SK-N-MC (cell line): ENCODE measurements at regions not wholly inside any gene's neighbourhood (a gene's known extent, or its start where the extent isn't known, plus 50 kb on each side); places are given as distances from the start of the nearest gene placed in this dataset.

ENCODE experiments used
- EZH2 ChIP-seq: fragments of 200-600 bp; sonication (generic); IDR thresholded peaks from one replicate; pipeline ENCODE4 v1.6.1; 2017; ENCODE audit warnings: antibody characterized with exemption
- FOXP2 ChIP-seq: optimal IDR thresholded peaks from 2 replicates; pipeline ENCODE3; 2011; ENCODE audit warnings: mild to moderate bottlenecking, moderate library complexity; ENCODE audit not compliant: insufficient read depth; ENCODE audit errors: extremely low read length, control extremely low read depth
- POLR2AphosphoS5 ChIP-seq: IDR thresholded peaks from 2 replicates; pipeline ENCODE4 v1.6.1; 2012; ENCODE audit warnings: mild to moderate bottlenecking, low read depth, low read length, borderline replicate concordance

DNA sequence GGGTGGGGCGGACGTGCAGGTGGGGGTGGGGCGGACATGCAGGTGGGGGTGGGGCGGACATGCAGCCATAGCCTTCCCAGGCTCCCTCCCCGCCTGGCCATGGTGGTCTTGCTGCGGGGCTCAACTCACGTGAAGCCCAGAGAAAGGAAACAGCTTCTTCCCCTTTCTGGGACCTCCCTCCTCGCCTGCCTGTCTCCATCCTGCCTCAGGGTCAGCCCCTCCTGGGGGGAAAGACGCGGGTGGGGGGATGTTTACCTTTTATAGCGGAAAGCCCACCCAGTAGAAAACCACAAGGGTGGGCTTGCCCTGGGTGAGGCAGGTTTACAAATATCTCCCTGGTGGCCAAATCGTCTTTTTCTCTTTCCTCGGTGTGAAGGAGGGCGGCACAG is 520.0 kb downstream of the GLRX3 start:
- no peak for TF ChIP-seq POLR2AphosphoS5
- no peak for TF ChIP-seq EZH2
- TF ChIP-seq FOXP2: no peak
